A549 (cell line): ENCODE measurements at regions not wholly inside any gene's neighbourhood (a gene's known extent, or its start where the extent isn't known, plus 50 kb on each side); places are given as distances from the start of the nearest gene placed in this dataset.

Experiments
- CHD4 ChIP-seq: fragments of 200-600 bp; sonication (generic); IDR thresholded peaks from 2 replicates; pipeline ENCODE4 v1.6.1; 2016; ENCODE audit warnings: antibody characterized with exemption, mild to moderate bottlenecking, borderline replicate concordance
- E2F6 ChIP-seq: IDR thresholded peaks from 2 replicates; pipeline ENCODE4 v1.6.1; 2012; ENCODE audit warnings: low read depth, borderline replicate concordance
- EHMT2 ChIP-seq: fragments of 200-600 bp; sonication (generic); IDR thresholded peaks from 2 replicates; pipeline ENCODE4 v1.6.1; 2016; ENCODE audit warnings: antibody characterized with exemption, low read depth, mild to moderate bottlenecking, moderate library complexity
- EP300 ChIP-seq, 2 experiments: fragments of >200 bp; sonication (Bioruptor Twin); formaldehyde crosslinking; IDR thresholded peaks; 2 replicates in 1 of 2; 3 replicates in 1 of 2; pipeline ENCODE4 v1.6.1; 2016 to 2017
- ESRRA ChIP-seq: fragments of 150-350 bp; IDR thresholded peaks from 2 replicates; pipeline ENCODE4 v1.6.1; 2014; ENCODE audit warnings: mild to moderate bottlenecking, low read length, borderline replicate concordance
- FOXS1 ChIP-seq: fragments of 250-450 bp; sonication (Bioruptor Pico); IDR thresholded peaks from 2 replicates; pipeline ENCODE4 v1.5.0; 2020; ENCODE audit warnings: mild to moderate bottlenecking, moderate library complexity
- NPAS2 ChIP-seq: fragments of 250-450 bp; sonication (Bioruptor Pico); IDR thresholded peaks from 2 replicates; pipeline ENCODE4 v1.8.0; 2022; ENCODE audit warnings: mild to moderate bottlenecking, moderate library complexity, borderline replicate concordance
- RAD21 ChIP-seq, 2 experiments: fragments of >200 bp in 1 of 2; sonication (Bioruptor Twin) in 1 of 2; formaldehyde crosslinking in 1 of 2; IDR thresholded peaks in 1 of 2; conservative IDR thresholded peaks in 1 of 2; 2 replicates in 1 of 2; 3 replicates in 1 of 2; pipeline ENCODE4 v1.6.1; 2012 to 2018; ENCODE audit warnings: inconsistent platforms in 1 of 2
- RFX5 ChIP-seq: fragments of 450-650 bp; IDR thresholded peaks from 2 replicates; pipeline ENCODE4 v1.7.1; 2014; ENCODE audit warnings: antibody characterized with exemption, mild to moderate bottlenecking, moderate library complexity
- SMC3 ChIP-seq: fragments of >200 bp; sonication (Bioruptor Twin); formaldehyde crosslinking; IDR thresholded peaks from 3 replicates; pipeline ENCODE4 v1.6.1; 2018; ENCODE audit warnings: inconsistent platforms
- TF ChIP-seq, protein P1 (sequence below): fragments of >200 bp; sonication (Bioruptor Twin); formaldehyde crosslinking; IDR thresholded peaks from 3 replicates; pipeline ENCODE4 v1.5.1; 2016

GRCh38 chr9:103757062-103757461, 337.0 kb upstream of the SMC2 start:
- TF ChIP-seq EHMT2, result no peak
- no peak for TF ChIP-seq E2F6
- TF ChIP-seq RAD21 (conservative IDR thresholded peaks at IDR 0.05 in 1 of 2, IDR thresholded peaks at IDR 0.05 in 1 of 2), result no peak
- TF ChIP-seq, protein P1, sequence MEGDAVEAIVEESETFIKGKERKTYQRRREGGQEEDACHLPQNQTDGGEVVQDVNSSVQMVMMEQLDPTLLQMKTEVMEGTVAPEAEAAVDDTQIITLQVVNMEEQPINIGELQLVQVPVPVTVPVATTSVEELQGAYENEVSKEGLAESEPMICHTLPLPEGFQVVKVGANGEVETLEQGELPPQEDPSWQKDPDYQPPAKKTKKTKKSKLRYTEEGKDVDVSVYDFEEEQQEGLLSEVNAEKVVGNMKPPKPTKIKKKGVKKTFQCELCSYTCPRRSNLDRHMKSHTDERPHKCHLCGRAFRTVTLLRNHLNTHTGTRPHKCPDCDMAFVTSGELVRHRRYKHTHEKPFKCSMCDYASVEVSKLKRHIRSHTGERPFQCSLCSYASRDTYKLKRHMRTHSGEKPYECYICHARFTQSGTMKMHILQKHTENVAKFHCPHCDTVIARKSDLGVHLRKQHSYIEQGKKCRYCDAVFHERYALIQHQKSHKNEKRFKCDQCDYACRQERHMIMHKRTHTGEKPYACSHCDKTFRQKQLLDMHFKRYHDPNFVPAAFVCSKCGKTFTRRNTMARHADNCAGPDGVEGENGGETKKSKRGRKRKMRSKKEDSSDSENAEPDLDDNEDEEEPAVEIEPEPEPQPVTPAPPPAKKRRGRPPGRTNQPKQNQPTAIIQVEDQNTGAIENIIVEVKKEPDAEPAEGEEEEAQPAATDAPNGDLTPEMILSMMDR, result no peak
- TF ChIP-seq ESRRA, result no peak
- TF ChIP-seq CHD4, result no peak
- no peak for TF ChIP-seq RFX5
- TF ChIP-seq FOXS1, result no peak
- no peak for TF ChIP-seq SMC3
- TF ChIP-seq NPAS2 (CRISPR knock-in tag), result no peak
- TF ChIP-seq EP300 (IDR thresholded peaks at IDR 0.05), result no peak
